ENCODE measurements at regions not wholly inside any gene's neighbourhood (a gene's known extent, or its start where the extent isn't known, plus 50 kb on each side); places are given as distances from the start of the nearest gene placed in this dataset.

DNA sequence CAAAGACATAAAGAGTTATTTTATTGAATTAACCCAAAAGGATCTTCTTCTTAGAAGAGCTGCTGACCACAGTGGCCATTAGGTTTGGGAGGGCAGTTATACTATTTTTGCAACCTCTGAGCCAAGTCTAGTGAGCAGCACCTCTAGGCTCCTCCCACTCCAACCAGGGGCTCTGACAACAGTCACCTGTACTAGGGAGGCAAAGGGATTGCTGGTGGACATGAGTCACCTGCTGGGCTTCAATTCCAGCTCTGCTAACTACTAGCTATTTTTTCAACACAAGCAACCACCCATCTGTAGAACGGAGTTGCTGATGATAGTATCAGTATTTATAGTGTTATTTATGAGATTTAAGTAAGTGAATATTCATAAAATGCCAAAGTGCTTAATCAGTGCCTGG is 166.0 kb downstream of the KLHL28 start:
- ATAC-seq: no peak
- no peak for TF ChIP-seq ARNTL (CRISPR knock-in tag; IDR thresholded peaks at IDR 0.05; ENCODE audit: borderline replicate concordance, low read depth)
- no peak for TF ChIP-seq ISL1 (CRISPR knock-in tag; IDR thresholded peaks at IDR 0.05)
- no peak for TF ChIP-seq PPARA (CRISPR knock-in tag; IDR thresholded peaks at IDR 0.05; ENCODE audit: borderline replicate concordance)
- TF ChIP-seq ZNF565 (CRISPR knock-in tag; conservative IDR thresholded peaks at IDR 0.05; ENCODE audit: low read depth): no peak
- TF ChIP-seq, protein P1, sequence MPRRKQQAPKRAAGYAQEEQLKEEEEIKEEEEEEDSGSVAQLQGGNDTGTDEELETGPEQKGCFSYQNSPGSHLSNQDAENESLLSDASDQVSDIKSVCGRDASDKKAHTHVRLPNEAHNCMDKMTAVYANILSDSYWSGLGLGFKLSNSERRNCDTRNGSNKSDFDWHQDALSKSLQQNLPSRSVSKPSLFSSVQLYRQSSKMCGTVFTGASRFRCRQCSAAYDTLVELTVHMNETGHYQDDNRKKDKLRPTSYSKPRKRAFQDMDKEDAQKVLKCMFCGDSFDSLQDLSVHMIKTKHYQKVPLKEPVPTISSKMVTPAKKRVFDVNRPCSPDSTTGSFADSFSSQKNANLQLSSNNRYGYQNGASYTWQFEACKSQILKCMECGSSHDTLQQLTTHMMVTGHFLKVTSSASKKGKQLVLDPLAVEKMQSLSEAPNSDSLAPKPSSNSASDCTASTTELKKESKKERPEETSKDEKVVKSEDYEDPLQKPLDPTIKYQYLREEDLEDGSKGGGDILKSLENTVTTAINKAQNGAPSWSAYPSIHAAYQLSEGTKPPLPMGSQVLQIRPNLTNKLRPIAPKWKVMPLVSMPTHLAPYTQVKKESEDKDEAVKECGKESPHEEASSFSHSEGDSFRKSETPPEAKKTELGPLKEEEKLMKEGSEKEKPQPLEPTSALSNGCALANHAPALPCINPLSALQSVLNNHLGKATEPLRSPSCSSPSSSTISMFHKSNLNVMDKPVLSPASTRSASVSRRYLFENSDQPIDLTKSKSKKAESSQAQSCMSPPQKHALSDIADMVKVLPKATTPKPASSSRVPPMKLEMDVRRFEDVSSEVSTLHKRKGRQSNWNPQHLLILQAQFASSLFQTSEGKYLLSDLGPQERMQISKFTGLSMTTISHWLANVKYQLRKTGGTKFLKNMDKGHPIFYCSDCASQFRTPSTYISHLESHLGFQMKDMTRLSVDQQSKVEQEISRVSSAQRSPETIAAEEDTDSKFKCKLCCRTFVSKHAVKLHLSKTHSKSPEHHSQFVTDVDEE (CRISPR knock-in tag; IDR thresholded peaks at IDR 0.05): no peak
- no peak for TF ChIP-seq GLIS3 (CRISPR knock-in tag; IDR thresholded peaks at IDR 0.05)
- no peak for TF ChIP-seq RARB (CRISPR knock-in tag; IDR thresholded peaks at IDR 0.05)
- TF ChIP-seq ESRRG (CRISPR knock-in tag; IDR thresholded peaks at IDR 0.05): no peak
- TF ChIP-seq CSDC2 (CRISPR knock-in tag; IDR thresholded peaks at IDR 0.05): no peak
- TF ChIP-seq SNAI2 (CRISPR knock-in tag; IDR thresholded peaks at IDR 0.05): no peak
- no peak for TF ChIP-seq ZNF8 (CRISPR knock-in tag; IDR thresholded peaks at IDR 0.05)
- no peak for TF ChIP-seq PATZ1 (CRISPR knock-in tag; IDR thresholded peaks at IDR 0.05; ENCODE audit: borderline replicate concordance)
- no peak for TF ChIP-seq ZFP3 (CRISPR knock-in tag; IDR thresholded peaks at IDR 0.05)
- TF ChIP-seq ZC3H10 (CRISPR knock-in tag; IDR thresholded peaks at IDR 0.05): no peak
- TF ChIP-seq BACH2 (CRISPR knock-in tag; IDR thresholded peaks at IDR 0.05; ENCODE audit: borderline replicate concordance): no peak
- TF ChIP-seq, protein P2, sequence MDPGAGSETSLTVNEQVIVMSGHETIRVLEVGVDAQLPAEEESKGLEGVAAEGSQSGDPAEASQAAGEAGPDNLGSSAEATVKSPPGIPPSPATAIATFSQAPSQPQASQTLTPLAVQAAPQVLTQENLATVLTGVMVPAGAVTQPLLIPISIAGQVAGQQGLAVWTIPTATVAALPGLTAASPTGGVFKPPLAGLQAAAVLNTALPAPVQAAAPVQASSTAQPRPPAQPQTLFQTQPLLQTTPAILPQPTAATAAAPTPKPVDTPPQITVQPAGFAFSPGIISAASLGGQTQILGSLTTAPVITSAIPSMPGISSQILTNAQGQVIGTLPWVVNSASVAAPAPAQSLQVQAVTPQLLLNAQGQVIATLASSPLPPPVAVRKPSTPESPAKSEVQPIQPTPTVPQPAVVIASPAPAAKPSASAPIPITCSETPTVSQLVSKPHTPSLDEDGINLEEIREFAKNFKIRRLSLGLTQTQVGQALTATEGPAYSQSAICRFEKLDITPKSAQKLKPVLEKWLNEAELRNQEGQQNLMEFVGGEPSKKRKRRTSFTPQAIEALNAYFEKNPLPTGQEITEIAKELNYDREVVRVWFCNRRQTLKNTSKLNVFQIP (CRISPR knock-in tag; IDR thresholded peaks at IDR 0.05; ENCODE audit: borderline replicate concordance, low read depth): no peak
- no peak for TF ChIP-seq CSRNP3 (CRISPR knock-in tag; IDR thresholded peaks at IDR 0.05)
- no peak for TF ChIP-seq TCF4 (CRISPR knock-in tag; IDR thresholded peaks at IDR 0.05; ENCODE audit: borderline replicate concordance)
- no peak for TF ChIP-seq ZNF70 (CRISPR knock-in tag; IDR thresholded peaks at IDR 0.05)
- no peak for TF ChIP-seq ZFP30 (CRISPR knock-in tag; IDR thresholded peaks at IDR 0.05)

- TF ChIP-seq TCF4 (CRISPR knock-in tag; IDR thresholded peaks at IDR 0.05; ENCODE audit: borderline replicate concordance): no peak
- TF ChIP-seq BACH2 (CRISPR knock-in tag; IDR thresholded peaks at IDR 0.05; ENCODE audit: borderline replicate concordance): no peak
- no peak for TF ChIP-seq ZNF8 (CRISPR knock-in tag; IDR thresholded peaks at IDR 0.05)
- no peak for TF ChIP-seq PPARA (CRISPR knock-in tag; IDR thresholded peaks at IDR 0.05; ENCODE audit: borderline replicate concordance)
- TF ChIP-seq ZNF70 (CRISPR knock-in tag; IDR thresholded peaks at IDR 0.05): no peak
- TF ChIP-seq ESRRG (CRISPR knock-in tag; IDR thresholded peaks at IDR 0.05): no peak
- TF ChIP-seq ZFP30 (CRISPR knock-in tag; IDR thresholded peaks at IDR 0.05): no peak
- TF ChIP-seq CSRNP3 (CRISPR knock-in tag; IDR thresholded peaks at IDR 0.05): no peak
- TF ChIP-seq, protein P1 (CRISPR knock-in tag; IDR thresholded peaks at IDR 0.05): no peak
- TF ChIP-seq ZFP3 (CRISPR knock-in tag; IDR thresholded peaks at IDR 0.05): no peak
- TF ChIP-seq, protein P2 (CRISPR knock-in tag; IDR thresholded peaks at IDR 0.05; ENCODE audit: borderline replicate concordance, low read depth): no peak
- TF ChIP-seq TOX (CRISPR knock-in tag; IDR thresholded peaks at IDR 0.05; ENCODE audit: borderline replicate concordance): no peak
- no peak for TF ChIP-seq CSDC2 (CRISPR knock-in tag; IDR thresholded peaks at IDR 0.05)
- no peak for ATAC-seq
Measured at GRCh38 chr14:44791730-44792129, 170.0 kb downstream of the KLHL28 start.

All from SK-N-SH treated with all-trans-retinoic acid at 6 μM for 48 hours (cell line).